K562 (cell line): ENCODE measurements at regions not wholly inside any gene's neighbourhood (a gene's known extent, or its start where the extent isn't known, plus 50 kb on each side); places are given as distances from the start of the nearest gene placed in this dataset.

ENCODE experiments used
- NEUROD1 ChIP-seq: fragments of 150-350 bp; IDR thresholded peaks from 2 replicates; pipeline ENCODE4 v1.6.1; 2014; ENCODE audit warnings: borderline replicate concordance, low read length, low read depth; ENCODE audit not compliant: partially characterized antibody
- TSC22D4 ChIP-seq: fragments of 450-650 bp; IDR thresholded peaks from 2 replicates; pipeline ENCODE4 v1.6.1; 2016; ENCODE audit warnings: missing genetic modification characterization, missing biosample characterization, control low read depth
- TF ChIP-seq, protein P1 (sequence below), 2 experiments: fragments of 450-650 bp in 1 of 2; sonication (generic) in 1 of 2; formaldehyde crosslinking in 1 of 2; IDR thresholded peaks in 1 of 2; conservative IDR thresholded peaks in 1 of 2; 2 replicates each; pipeline versions ENCODE4 v1.6.1 to v1.8.1; 2016 to 2023; ENCODE audit warnings: mild to moderate bottlenecking in 2 of 2, moderate library complexity in 2 of 2, inconsistent platforms in 1 of 2, missing genetic modification reagents in 1 of 2
- TF ChIP-seq, protein P2 (sequence below): fragments of 250-450 bp; sonication (Bioruptor Pico); IDR thresholded peaks from 2 replicates; pipeline ENCODE4 v1.5.0; 2022; ENCODE audit warnings: mild to moderate bottlenecking
- TF ChIP-seq, protein P3 (sequence below), 2 experiments: fragments of 450-650 bp; formaldehyde crosslinking in 1 of 2; IDR thresholded peaks; 2 replicates each; pipeline versions ENCODE4 v1.4.0 to v1.6.1; 2014 to 2020; ENCODE audit warnings: mild to moderate bottlenecking in 2 of 2, borderline replicate concordance in 1 of 2, low read depth in 1 of 2

DNA sequence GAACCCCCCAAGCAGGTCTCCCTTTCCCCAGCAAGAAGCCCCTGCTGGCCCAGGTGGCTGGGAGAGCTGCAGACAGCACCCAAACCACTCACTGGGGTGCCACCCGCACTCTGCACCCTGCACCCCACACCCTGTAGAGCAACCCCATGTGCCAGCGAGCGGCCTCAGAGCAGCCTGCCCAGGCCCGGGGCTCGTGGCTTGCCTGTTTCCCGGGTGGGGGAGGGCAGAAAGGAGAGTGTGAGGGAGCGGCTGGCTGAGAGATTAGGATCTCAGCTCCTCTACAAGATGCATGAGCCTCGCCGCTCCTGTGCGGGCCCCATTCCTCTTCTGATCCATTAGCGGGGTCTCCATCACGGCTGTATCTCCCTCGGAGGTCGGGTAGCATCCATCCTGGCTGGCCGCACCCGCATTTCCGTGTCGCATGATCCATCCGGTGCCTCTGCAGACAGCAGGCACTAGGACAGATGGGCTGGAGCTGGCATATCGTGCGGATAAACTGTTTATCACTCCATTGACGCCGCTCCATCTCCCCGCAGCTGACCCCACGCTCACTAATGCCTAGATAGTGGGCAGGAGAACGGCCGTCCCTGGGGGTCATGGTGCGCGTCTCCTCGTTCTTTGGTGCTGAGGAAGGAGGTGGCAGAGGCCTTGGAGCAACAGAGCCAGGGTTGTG is 54.4 kb downstream of the MRPL36 start (continued):
- TF ChIP-seq, protein P1, sequence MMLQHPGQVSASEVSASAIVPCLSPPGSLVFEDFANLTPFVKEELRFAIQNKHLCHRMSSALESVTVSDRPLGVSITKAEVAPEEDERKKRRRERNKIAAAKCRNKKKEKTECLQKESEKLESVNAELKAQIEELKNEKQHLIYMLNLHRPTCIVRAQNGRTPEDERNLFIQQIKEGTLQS (IDR thresholded peaks at IDR 0.05): no peak
- TF ChIP-seq, protein P1 (CRISPR knock-in tag; conservative IDR thresholded peaks at IDR 0.05): no peak
- TF ChIP-seq TSC22D4 (tag) (no peak), NEUROD1 (no peak)
- TF ChIP-seq, protein P2, sequence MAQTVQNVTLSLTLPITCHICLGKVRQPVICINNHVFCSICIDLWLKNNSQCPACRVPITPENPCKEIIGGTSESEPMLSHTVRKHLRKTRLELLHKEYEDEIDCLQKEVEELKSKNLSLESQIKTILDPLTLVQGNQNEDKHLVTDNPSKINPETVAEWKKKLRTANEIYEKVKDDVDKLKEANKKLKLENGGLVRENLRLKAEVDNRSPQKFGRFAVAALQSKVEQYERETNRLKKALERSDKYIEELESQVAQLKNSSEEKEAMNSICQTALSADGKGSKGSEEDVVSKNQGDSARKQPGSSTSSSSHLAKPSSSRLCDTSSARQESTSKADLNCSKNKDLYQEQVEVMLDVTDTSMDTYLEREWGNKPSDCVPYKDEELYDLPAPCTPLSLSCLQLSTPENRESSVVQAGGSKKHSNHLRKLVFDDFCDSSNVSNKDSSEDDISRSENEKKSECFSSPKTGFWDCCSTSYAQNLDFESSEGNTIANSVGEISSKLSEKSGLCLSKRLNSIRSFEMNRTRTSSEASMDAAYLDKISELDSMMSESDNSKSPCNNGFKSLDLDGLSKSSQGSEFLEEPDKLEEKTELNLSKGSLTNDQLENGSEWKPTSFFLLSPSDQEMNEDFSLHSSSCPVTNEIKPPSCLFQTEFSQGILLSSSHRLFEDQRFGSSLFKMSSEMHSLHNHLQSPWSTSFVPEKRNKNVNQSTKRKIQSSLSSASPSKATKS: no peak
- TF ChIP-seq, protein P3, sequence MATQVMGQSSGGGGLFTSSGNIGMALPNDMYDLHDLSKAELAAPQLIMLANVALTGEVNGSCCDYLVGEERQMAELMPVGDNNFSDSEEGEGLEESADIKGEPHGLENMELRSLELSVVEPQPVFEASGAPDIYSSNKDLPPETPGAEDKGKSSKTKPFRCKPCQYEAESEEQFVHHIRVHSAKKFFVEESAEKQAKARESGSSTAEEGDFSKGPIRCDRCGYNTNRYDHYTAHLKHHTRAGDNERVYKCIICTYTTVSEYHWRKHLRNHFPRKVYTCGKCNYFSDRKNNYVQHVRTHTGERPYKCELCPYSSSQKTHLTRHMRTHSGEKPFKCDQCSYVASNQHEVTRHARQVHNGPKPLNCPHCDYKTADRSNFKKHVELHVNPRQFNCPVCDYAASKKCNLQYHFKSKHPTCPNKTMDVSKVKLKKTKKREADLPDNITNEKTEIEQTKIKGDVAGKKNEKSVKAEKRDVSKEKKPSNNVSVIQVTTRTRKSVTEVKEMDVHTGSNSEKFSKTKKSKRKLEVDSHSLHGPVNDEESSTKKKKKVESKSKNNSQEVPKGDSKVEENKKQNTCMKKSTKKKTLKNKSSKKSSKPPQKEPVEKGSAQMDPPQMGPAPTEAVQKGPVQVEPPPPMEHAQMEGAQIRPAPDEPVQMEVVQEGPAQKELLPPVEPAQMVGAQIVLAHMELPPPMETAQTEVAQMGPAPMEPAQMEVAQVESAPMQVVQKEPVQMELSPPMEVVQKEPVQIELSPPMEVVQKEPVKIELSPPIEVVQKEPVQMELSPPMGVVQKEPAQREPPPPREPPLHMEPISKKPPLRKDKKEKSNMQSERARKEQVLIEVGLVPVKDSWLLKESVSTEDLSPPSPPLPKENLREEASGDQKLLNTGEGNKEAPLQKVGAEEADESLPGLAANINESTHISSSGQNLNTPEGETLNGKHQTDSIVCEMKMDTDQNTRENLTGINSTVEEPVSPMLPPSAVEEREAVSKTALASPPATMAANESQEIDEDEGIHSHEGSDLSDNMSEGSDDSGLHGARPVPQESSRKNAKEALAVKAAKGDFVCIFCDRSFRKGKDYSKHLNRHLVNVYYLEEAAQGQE (IDR thresholded peaks at IDR 0.05; ENCODE audit: borderline replicate concordance): no peak
- TF ChIP-seq, protein P3 (CRISPR knock-in tag; IDR thresholded peaks at IDR 0.05; ENCODE audit: low read depth): no peak
